Kasumi-1 (cell line): ENCODE measurements at regions not wholly inside any gene's neighbourhood (a gene's known extent, or its start where the extent isn't known, plus 50 kb on each side); places are given as distances from the start of the nearest gene placed in this dataset.
A peak's percentile ranks its signal among the peaks of the same experiment; 100 is the strongest.

ENCODE experiments used
- DNase-seq, 2 experiments: peaks; one replicate each; lab custom pipeline; 2025; lab: John Stamatoyannopoulos, UW

- no peak for DNase-seq
Observed at GRCh38 chr5:107325866-107326265, 344.9 kb downstream of the EFNA5 start.

- no peak for DNase-seq
Observed at GRCh38 chr5:107324809-107325208, 345.9 kb downstream of the EFNA5 start.

- no peak for DNase-seq
Observed at GRCh38 chr5:107324071-107324470, 346.7 kb downstream of the EFNA5 start.

- DNase-seq, result no peak
Observed at GRCh38 chr5:107323536-107323935, 347.2 kb downstream of the EFNA5 start.

GRCh38 chr5:107322936-107323335 is 347.8 kb downstream of the EFNA5 start:
- no peak for DNase-seq

- DNase-seq, result no peak
Observed at GRCh38 chr5:107321906-107322305, 348.8 kb downstream of the EFNA5 start.

GRCh38 chr5:107320846-107321245 is 349.9 kb downstream of the EFNA5 start:
- no peak for DNase-seq

- no peak for DNase-seq
Observed at GRCh38 chr5:107320376-107320775, 350.4 kb downstream of the EFNA5 start.

GRCh38 chr5:107319901-107320300 is 350.8 kb downstream of the EFNA5 start:
- no peak for DNase-seq

- DNase-seq, result no peak
Observed at GRCh38 chr5:107314330-107314729, 356.4 kb downstream of the EFNA5 start.

- no peak for DNase-seq
Observed at GRCh38 chr5:107313921-107314320, 356.8 kb downstream of the EFNA5 start.

GRCh38 chr5:107313098-107313497 is 357.6 kb downstream of the EFNA5 start:
- no peak for DNase-seq

- no peak for DNase-seq
Observed at GRCh38 chr5:107310181-107310580, 360.6 kb downstream of the EFNA5 start.

GRCh38 chr5:107306594-107306993 is 364.1 kb downstream of the EFNA5 start:
- no peak for DNase-seq

- no peak for DNase-seq
Observed at GRCh38 chr5:107306002-107306401, 364.7 kb downstream of the EFNA5 start.

GRCh38 chr5:107304684-107305083 is 366.1 kb downstream of the EFNA5 start:
- no peak for DNase-seq

GRCh38 chr5:107303171-107303968 is 367.4 kb downstream of the EFNA5 start:
- DNase-seq, result no peak

- no peak for DNase-seq
Observed at GRCh38 chr5:107302441-107302840, 368.3 kb downstream of the EFNA5 start.

- no peak for DNase-seq
Observed at GRCh38 chr5:107301999-107302398, 368.7 kb downstream of the EFNA5 start.

GRCh38 chr5:107300721-107301327 is 369.9 kb downstream of the EFNA5 start:
- no peak for DNase-seq

GRCh38 chr5:107296572-107296971 is 374.2 kb downstream of the EFNA5 start:
- peak in 1 of 2 experiments; percentile 5 for DNase-seq

- DNase-seq, result no peak
Observed at GRCh38 chr5:107295914-107296313, 374.8 kb downstream of the EFNA5 start.

GRCh38 chr5:107294669-107295068 is 376.1 kb downstream of the EFNA5 start:
- DNase-seq, result no peak

- peak; percentile 84 to 92 for DNase-seq
Observed at GRCh38 chr5:107294211-107294550, 376.6 kb downstream of the EFNA5 start.
